ENCODE measurements at regions not wholly inside any gene's neighbourhood (a gene's known extent, or its start where the extent isn't known, plus 50 kb on each side); places are given as distances from the start of the nearest gene placed in this dataset.

- Histone ChIP-seq H4K20me1 (ENCODE audit: low read depth) (no peaks in the 10 kb centered on the region), H2AFZ (replicated peaks) (no peak overlapping the region), H3K27ac (no peak overlapping the region), H3K4me1 (no peaks in the 10 kb centered on the region), H3K4me3 (no peak overlapping the region), H3F3A (ENCODE audit: low read depth) (no peaks in the 10 kb centered on the region), H3K4me2 (no peak overlapping the region), H3K79me2 (ENCODE audit: low read depth) (no peaks in the 10 kb centered on the region), H3K9ac (no peak overlapping the region), H3K9me3 (ENCODE audit: low read depth) (peaks cover 8% of the 10 kb centered on the region), H3K27me3 (no peaks in the 10 kb centered on the region), H3K36me3 (no peaks in the 10 kb centered on the region)
- Mint-ChIP-seq H3K27me3 (ENCODE audit: insufficient read depth, low read depth) (no peaks in the 10 kb centered on the region), H3K4me1 (no peaks in the 10 kb centered on the region), H3K27ac (no peak overlapping the region), H3K9me3 (peaks cover 29% of the 10 kb centered on the region), H3K36me3 (peaks cover 3% of the 10 kb centered on the region), H3K4me3 (no peak overlapping the region)
- DNase-seq (ENCODE audit: low spot score), result no peak
- TF ChIP-seq CTCF (IDR thresholded peaks at IDR 0.05) (no peak), EZH2 (IDR thresholded peaks at IDR 0.05) (no peak), EZH2phosphoT487 (IDR thresholded peaks at IDR 0.05) (no peak)
These were observed 265.2 kb downstream of the COG6 start for GRCh38 chr13:39920613-39921012.

- H2AFZ ChIP-seq (replicated peaks), result no peak overlapping the region
- H3K9me3 Mint-ChIP-seq, result peaks cover 27% of the 10 kb centered on the region
- H3K27ac Mint-ChIP-seq, result no peak overlapping the region
- peaks cover 8% of the 10 kb centered on the region for H3K9me3 ChIP-seq (ENCODE audit: low read depth)
- H3K4me1 ChIP-seq, result no peaks in the 10 kb centered on the region
- peaks cover 2% of the 10 kb centered on the region for H3K27me3 Mint-ChIP-seq (ENCODE audit: insufficient read depth, low read depth)
- TF ChIP-seq CTCF (IDR thresholded peaks at IDR 0.05), result no peak
- no peak overlapping the region for H3K4me2 ChIP-seq
- H4K20me1 ChIP-seq (ENCODE audit: low read depth), result no peaks in the 10 kb centered on the region
- no peaks in the 10 kb centered on the region for H3K36me3 ChIP-seq
- H3K4me1 Mint-ChIP-seq, result peaks cover 3% of the 10 kb centered on the region
- no peaks in the 10 kb centered on the region for H3K79me2 ChIP-seq (ENCODE audit: low read depth)
- H3K4me3 ChIP-seq, result no peak overlapping the region
- no peak overlapping the region for H3K9ac ChIP-seq
- H3K27me3 ChIP-seq, result no peaks in the 10 kb centered on the region
- H3K36me3 Mint-ChIP-seq, result peaks cover 3% of the 10 kb centered on the region
- no peak for DNase-seq (ENCODE audit: low spot score)
- H3K4me3 Mint-ChIP-seq, result no peak overlapping the region
- no peak overlapping the region for H3K27ac ChIP-seq
- H3F3A ChIP-seq (ENCODE audit: low read depth), result no peaks in the 10 kb centered on the region
These were observed 270.9 kb downstream of the COG6 start for GRCh38 chr13:39926345-39926744.

- no peaks in the 10 kb centered on the region for H3F3A ChIP-seq (ENCODE audit: low read depth)
- no peak overlapping the region for H3K4me3 ChIP-seq
- Mint-ChIP-seq H3K4me3 (no peak overlapping the region), H3K4me1 (peaks cover 8% of the 10 kb centered on the region), H3K36me3 (peaks cover 3% of the 10 kb centered on the region), H3K27ac (no peak overlapping the region), H3K27me3 (ENCODE audit: insufficient read depth, low read depth) (peaks cover 7% of the 10 kb centered on the region), H3K9me3 (peaks cover 18% of the 10 kb centered on the region)
- H3K9ac ChIP-seq, result no peak overlapping the region
- TF ChIP-seq EZH2phosphoT487 (IDR thresholded peaks at IDR 0.05) (no peak), CTCF (IDR thresholded peaks at IDR 0.05) (no peak), EZH2 (IDR thresholded peaks at IDR 0.05) (no peak)
- H4K20me1 ChIP-seq (ENCODE audit: low read depth), result no peaks in the 10 kb centered on the region
- no peaks in the 10 kb centered on the region for H3K27me3 ChIP-seq
- H3K9me3 ChIP-seq (ENCODE audit: low read depth), result no peaks in the 10 kb centered on the region
- no peak overlapping the region for H3K27ac ChIP-seq
- no peaks in the 10 kb centered on the region for H3K4me1 ChIP-seq
- no peak for DNase-seq (ENCODE audit: low spot score)
- no peak overlapping the region for H2AFZ ChIP-seq (replicated peaks)
- no peaks in the 10 kb centered on the region for H3K36me3 ChIP-seq
- no peaks in the 10 kb centered on the region for H3K79me2 ChIP-seq (ENCODE audit: low read depth)
- no peak overlapping the region for H3K4me2 ChIP-seq
These were observed 272.8 kb downstream of the COG6 start for GRCh38 chr13:39928261-39928660.

GRCh38 chr13:39929583-39929982 is 274.1 kb downstream of the COG6 start:
- H4K20me1 ChIP-seq (ENCODE audit: low read depth), result no peaks in the 10 kb centered on the region
- no peaks in the 10 kb centered on the region for H3K27me3 ChIP-seq
- no peak for TF ChIP-seq EZH2phosphoT487 (IDR thresholded peaks at IDR 0.05)
- TF ChIP-seq EZH2 (IDR thresholded peaks at IDR 0.05), result no peak
- TF ChIP-seq CTCF (IDR thresholded peaks at IDR 0.05), result no peak
- H3F3A ChIP-seq (ENCODE audit: low read depth), result no peaks in the 10 kb centered on the region
- no peak overlapping the region for H3K4me3 ChIP-seq
- H3K9me3 ChIP-seq (ENCODE audit: low read depth), result no peaks in the 10 kb centered on the region
- no peak overlapping the region for H3K4me3 Mint-ChIP-seq
- no peaks in the 10 kb centered on the region for H3K36me3 Mint-ChIP-seq
- H3K36me3 ChIP-seq, result no peaks in the 10 kb centered on the region
- no peaks in the 10 kb centered on the region for H3K4me1 ChIP-seq
- peaks cover 15% of the 10 kb centered on the region for H3K9me3 Mint-ChIP-seq
- no peak overlapping the region for H3K9ac ChIP-seq
- peaks cover 8% of the 10 kb centered on the region for H3K4me1 Mint-ChIP-seq
- H3K79me2 ChIP-seq (ENCODE audit: low read depth), result no peaks in the 10 kb centered on the region
- H3K4me2 ChIP-seq, result no peak overlapping the region
- DNase-seq (ENCODE audit: low spot score), result no peak
- H3K27me3 Mint-ChIP-seq (ENCODE audit: insufficient read depth, low read depth), result peaks cover 7% of the 10 kb centered on the region
- no peak overlapping the region for H2AFZ ChIP-seq (replicated peaks)
- no peak overlapping the region for H3K27ac Mint-ChIP-seq
- no peak overlapping the region for H3K27ac ChIP-seq
